ENCODE measurements at regions not wholly inside any gene's neighbourhood (a gene's known extent, or its start where the extent isn't known, plus 50 kb on each side); places are given as distances from the start of the nearest gene placed in this dataset.

DNA sequence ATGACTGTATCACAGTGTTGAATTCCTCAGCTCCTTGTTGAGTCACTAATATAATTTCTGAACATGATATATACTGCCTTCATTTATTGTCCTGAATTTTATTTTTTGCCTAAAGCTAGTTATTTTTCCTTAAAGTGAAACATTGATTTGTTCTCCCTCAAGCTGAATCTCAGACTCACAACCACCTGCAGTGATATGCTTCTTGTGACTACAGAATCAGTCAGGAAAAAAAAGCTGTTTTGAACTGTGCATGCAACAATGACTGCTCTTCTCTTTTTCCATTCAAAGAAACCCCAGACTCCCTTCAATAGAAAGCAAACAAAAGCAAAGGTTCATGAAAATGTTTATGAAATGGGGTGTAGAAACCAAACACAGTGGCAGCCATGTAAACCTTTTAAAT lies 470.2 kb upstream of the CHD1 start (continued):
- no peak for TF ChIP-seq JUND (IDR thresholded peaks at IDR 0.05)
- TF ChIP-seq, protein P1, sequence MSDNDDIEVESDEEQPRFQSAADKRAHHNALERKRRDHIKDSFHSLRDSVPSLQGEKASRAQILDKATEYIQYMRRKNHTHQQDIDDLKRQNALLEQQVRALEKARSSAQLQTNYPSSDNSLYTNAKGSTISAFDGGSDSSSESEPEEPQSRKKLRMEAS (IDR thresholded peaks at IDR 0.05) = no peak

DNA sequence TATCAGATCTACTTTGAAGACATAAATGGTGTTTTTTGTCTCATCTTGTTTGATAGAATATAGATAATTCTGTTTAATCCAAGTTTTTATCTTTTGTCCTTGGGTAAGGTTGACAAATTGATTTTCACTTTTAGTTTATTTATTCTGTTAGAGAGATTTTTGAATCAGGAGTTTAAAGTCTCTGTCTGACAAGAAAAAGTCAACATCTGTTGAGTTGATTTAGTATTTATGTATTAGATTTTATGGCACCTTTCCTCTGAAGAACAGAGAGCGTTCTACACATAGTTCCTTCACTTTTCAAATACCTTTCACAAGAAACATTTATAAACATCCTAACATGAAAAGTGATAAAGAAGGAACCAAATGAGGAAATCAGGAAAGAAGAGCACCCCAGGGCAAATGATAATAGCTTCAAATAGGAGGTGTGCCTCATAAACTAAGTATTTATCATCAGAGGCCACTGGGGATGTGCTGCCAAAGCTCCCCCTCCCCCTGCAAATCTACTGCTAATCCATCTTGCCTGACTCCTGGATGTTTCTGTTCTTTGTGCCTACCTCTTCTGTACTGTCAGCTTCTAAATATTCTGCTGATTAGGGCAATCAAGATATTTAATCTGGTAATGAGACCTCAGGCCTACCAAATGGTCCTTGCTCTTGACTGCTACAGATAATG lies 457.7 kb upstream of the CHD1 start:
- TF ChIP-seq, protein P1 (IDR thresholded peaks at IDR 0.05) = no peak
- TF ChIP-seq, protein P2, sequence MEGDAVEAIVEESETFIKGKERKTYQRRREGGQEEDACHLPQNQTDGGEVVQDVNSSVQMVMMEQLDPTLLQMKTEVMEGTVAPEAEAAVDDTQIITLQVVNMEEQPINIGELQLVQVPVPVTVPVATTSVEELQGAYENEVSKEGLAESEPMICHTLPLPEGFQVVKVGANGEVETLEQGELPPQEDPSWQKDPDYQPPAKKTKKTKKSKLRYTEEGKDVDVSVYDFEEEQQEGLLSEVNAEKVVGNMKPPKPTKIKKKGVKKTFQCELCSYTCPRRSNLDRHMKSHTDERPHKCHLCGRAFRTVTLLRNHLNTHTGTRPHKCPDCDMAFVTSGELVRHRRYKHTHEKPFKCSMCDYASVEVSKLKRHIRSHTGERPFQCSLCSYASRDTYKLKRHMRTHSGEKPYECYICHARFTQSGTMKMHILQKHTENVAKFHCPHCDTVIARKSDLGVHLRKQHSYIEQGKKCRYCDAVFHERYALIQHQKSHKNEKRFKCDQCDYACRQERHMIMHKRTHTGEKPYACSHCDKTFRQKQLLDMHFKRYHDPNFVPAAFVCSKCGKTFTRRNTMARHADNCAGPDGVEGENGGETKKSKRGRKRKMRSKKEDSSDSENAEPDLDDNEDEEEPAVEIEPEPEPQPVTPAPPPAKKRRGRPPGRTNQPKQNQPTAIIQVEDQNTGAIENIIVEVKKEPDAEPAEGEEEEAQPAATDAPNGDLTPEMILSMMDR (IDR thresholded peaks at IDR 0.05 in 2 of 3, conservative IDR thresholded peaks at IDR 0.05 in 1 of 3; ENCODE audit: borderline replicate concordance in 1 of 3, insufficient read depth in 1 of 3, low read depth in 2 of 3, low read length in 2 of 3) = no peak
- no peak for TF ChIP-seq EZH2phosphoT487 (IDR thresholded peaks at IDR 0.05; ENCODE audit: borderline replicate concordance)
- TF ChIP-seq POLR2AphosphoS5 (IDR thresholded peaks at IDR 0.05; ENCODE audit: low read depth, low read length) = no peak
- TF ChIP-seq TCF7L2 (IDR thresholded peaks at IDR 0.05; ENCODE audit: borderline replicate concordance, extremely low read depth, insufficient read depth, insufficient read length) = no peak
- TF ChIP-seq ZNF274 (IDR thresholded peaks at IDR 0.05; ENCODE audit: low read depth, low read length) = no peak
- no peak for TF ChIP-seq SRF (IDR thresholded peaks at IDR 0.05; ENCODE audit: low read depth)
- TF ChIP-seq POLR2A (IDR thresholded peaks at IDR 0.05; ENCODE audit: borderline replicate concordance, extremely low read depth, insufficient read depth, insufficient read length) = no peak
- TF ChIP-seq ELF1 (IDR thresholded peaks at IDR 0.05; ENCODE audit: borderline replicate concordance, low read depth) = no peak
- no peak for TF ChIP-seq FOSL1 (IDR thresholded peaks at IDR 0.05; ENCODE audit: low read depth)
- no peak for TF ChIP-seq CBX3 (IDR thresholded peaks at IDR 0.05; ENCODE audit: low read depth)
- CTCF ChIA-PET = no interaction called here
- no peak overlapping the region for H3K9ac ChIP-seq (ENCODE audit: low read length)
- H3K4me2 ChIP-seq (ENCODE audit: low read length) = no peak overlapping the region
- no peak overlapping the region for H2AFZ ChIP-seq (ENCODE audit: low read depth, low read length, poor library complexity, severe bottlenecking)
- no peaks in the 10 kb centered on the region for H4K20me1 ChIP-seq (ENCODE audit: insufficient read depth)
- no peak for DNase-seq (ENCODE audit: low read depth, low spot score)
- H3K9me2 ChIP-seq (ENCODE audit: insufficient read depth) = no peaks in the 10 kb centered on the region
- no peaks in the 10 kb centered on the region for H3K4me1 ChIP-seq (ENCODE audit: control insufficient read depth in 1 of 2, insufficient read depth in 2 of 2, low read length in 2 of 2)
- intact Hi-C loops (cut with micrococcal nuclease) = no loop called here
- peaks cover 4% of the 10 kb centered on the region; the same call in 1 of the 2 replicates for H3K27me3 ChIP-seq (ENCODE audit: insufficient read depth, low read length)
- BruUV-seq (replicated peaks) = no TSS peak
- no peak for ATAC-seq
- no peak overlapping the region for H3K4me3 ChIP-seq (replicated peaks in 1 of 2; ENCODE audit: low read depth in 1 of 2, low read length in 2 of 2)
- H3K36me3 ChIP-seq (ENCODE audit: control insufficient read depth in 1 of 2, insufficient read depth in 2 of 2, low read length in 2 of 2) = no peaks in the 10 kb centered on the region
- H3K9me3 ChIP-seq (ENCODE audit: control insufficient read depth in 1 of 2, insufficient read depth in 1 of 2, low read depth in 1 of 2, low read length in 2 of 2) = no peaks in the 10 kb centered on the region
- POLR2A ChIA-PET = no interaction called here
- no peak overlapping the region for H3K27ac ChIP-seq (ENCODE audit: low read depth, low read length)
- no peaks in the 10 kb centered on the region for H3K79me2 ChIP-seq (ENCODE audit: insufficient read depth, low read length)
- RAD21 ChIA-PET (ENCODE audit: low non-redundant PET in 1 of 2, low total read pairs in 2 of 2, uncharacterized antibody in 2 of 2, unreplicated experiment in 2 of 2) = no interaction called here
